Liver (tissue), 8 donors: ENCODE measurements at regions not wholly inside any gene's neighbourhood (a gene's known extent, or its start where the extent isn't known, plus 50 kb on each side); places are given as distances from the start of the nearest gene placed in this dataset.

Experiments used
- DNase-seq: peaks from one replicate; pipeline ENCODE4 v3.0.0-alpha.2; 2017; ENCODE audit warnings: low spot score
- H3K27ac ChIP-seq, 2 donors: one replicate each; pipeline ENCODE4 v1.7.0; 2013; ENCODE audit warnings: inconsistent platforms in 2 of 2, low read length in 2 of 2, control low read depth in 1 of 2, low read depth in 1 of 2, mild to moderate bottlenecking in 1 of 2
- H3K27me3 ChIP-seq, 4 donors: one replicate each; pipeline versions ENCODE4 v1.6.1 to v1.7.0; 2013; ENCODE audit warnings: low read length in 3 of 4, inconsistent platforms in 1 of 4, mild to moderate bottlenecking in 1 of 4, moderate library complexity in 1 of 4; ENCODE audit not compliant: control insufficient read depth in 4 of 4, insufficient read depth in 4 of 4
- H3K36me3 ChIP-seq, 4 donors: one replicate each; pipeline versions ENCODE4 v1.6.1 to v1.7.0; 2013; ENCODE audit warnings: low read length in 3 of 4, mild to moderate bottlenecking in 3 of 4, low read depth in 1 of 4, moderate library complexity in 1 of 4; ENCODE audit not compliant: control insufficient read depth in 4 of 4, insufficient read depth in 3 of 4
- H3K4me1 ChIP-seq, 4 donors: one replicate each; pipeline versions ENCODE4 v1.6.1 to v1.7.0; 2013; ENCODE audit warnings: low read length in 3 of 4, mild to moderate bottlenecking in 3 of 4, moderate library complexity in 1 of 4; ENCODE audit not compliant: control insufficient read depth in 4 of 4, insufficient read depth in 4 of 4
- H3K4me3 ChIP-seq, 3 donors: one replicate each; pipeline versions ENCODE4 v1.6.1 to v1.7.0; 2013; ENCODE audit warnings: low read length in 3 of 3, control low read depth in 1 of 3, low read depth in 1 of 3, mild to moderate bottlenecking in 1 of 3
- H3K9ac ChIP-seq, 2 donors: one replicate each; pipeline ENCODE4 v1.7.0; 2013; ENCODE audit warnings: low read length in 2 of 2, mild to moderate bottlenecking in 2 of 2, moderate library complexity in 2 of 2, control low read depth in 1 of 2, low read depth in 1 of 2
- H3K9me3 ChIP-seq, 4 donors: one replicate each; pipeline versions ENCODE4 v1.6.1 to v1.7.0; 2013; ENCODE audit warnings: low read length in 3 of 4; ENCODE audit not compliant: control insufficient read depth in 4 of 4
- ATF3 ChIP-seq: IDR thresholded peaks from 2 replicates; pipeline ENCODE4 v1.6.1; 2016; ENCODE audit warnings: antibody characterized with exemption
- CTCF ChIP-seq: fragments of 150-350 bp; IDR thresholded peaks from 2 replicates; pipeline ENCODE4 v1.5.1; 2017; ENCODE audit warnings: improper control_type of control experiment, low read depth, low read length; ENCODE audit not compliant: missing input control
- EGR1 ChIP-seq, 2 donors: IDR thresholded peaks; 2 replicates each; pipeline ENCODE4 v1.6.1; 2016 to 2018; ENCODE audit warnings: antibody characterized with exemption in 2 of 2, low read depth in 2 of 2
- FOXA1 ChIP-seq: IDR thresholded peaks from 2 replicates; pipeline ENCODE4 v1.6.1; 2016; ENCODE audit warnings: antibody characterized with exemption
- FOXA2 ChIP-seq: IDR thresholded peaks from 2 replicates; pipeline ENCODE4 v1.6.1; 2016; ENCODE audit warnings: antibody characterized with exemption
- GABPA ChIP-seq, 2 donors: IDR thresholded peaks in 1 of 2; conservative IDR thresholded peaks in 1 of 2; 2 replicates each; pipeline ENCODE4 v1.6.1; 2016; ENCODE audit warnings: antibody characterized with exemption in 2 of 2, mild to moderate bottlenecking in 1 of 2, moderate library complexity in 1 of 2
- HNF4A ChIP-seq, 2 donors: conservative IDR thresholded peaks; 2 replicates each; pipeline ENCODE4 v1.6.1; 2016; ENCODE audit warnings: antibody characterized with exemption in 2 of 2, mild to moderate bottlenecking in 2 of 2
- HNF4G ChIP-seq: IDR thresholded peaks from 2 replicates; pipeline ENCODE4 v1.6.1; 2016; ENCODE audit warnings: antibody characterized with exemption
- MAX ChIP-seq: IDR thresholded peaks from 2 replicates; pipeline ENCODE4 v1.6.1; 2016; ENCODE audit warnings: antibody characterized with exemption
- NR2F2 ChIP-seq: IDR thresholded peaks from 2 replicates; pipeline ENCODE4 v1.6.1; 2016; ENCODE audit warnings: antibody characterized with exemption
- RAD21 ChIP-seq, 2 donors: IDR thresholded peaks; 2 replicates each; pipeline ENCODE4 v1.6.1; 2016; ENCODE audit warnings: antibody characterized with exemption in 2 of 2, mild to moderate bottlenecking in 2 of 2
- REST ChIP-seq: IDR thresholded peaks from 2 replicates; pipeline ENCODE4 v1.6.1; 2016; ENCODE audit warnings: antibody characterized with exemption, mild to moderate bottlenecking
- RXRA ChIP-seq, 2 donors: IDR thresholded peaks; 2 replicates each; pipeline ENCODE4 v1.6.1; 2017 to 2018; ENCODE audit warnings: antibody characterized with exemption in 2 of 2, mild to moderate bottlenecking in 1 of 2
- SP1 ChIP-seq: IDR thresholded peaks from 2 replicates; pipeline ENCODE4 v1.6.1; 2018; ENCODE audit warnings: antibody characterized with exemption, mild to moderate bottlenecking
- TAF1 ChIP-seq: conservative IDR thresholded peaks from 2 replicates; pipeline ENCODE4 v1.6.1; 2016; ENCODE audit warnings: antibody characterized with exemption, mild to moderate bottlenecking
- YY1 ChIP-seq: IDR thresholded peaks from 2 replicates; pipeline ENCODE4 v1.6.1; 2016; ENCODE audit warnings: antibody characterized with exemption, mild to moderate bottlenecking
- ZBTB33 ChIP-seq: IDR thresholded peaks from 2 replicates; pipeline ENCODE4 v1.6.1; 2016; ENCODE audit warnings: antibody characterized with exemption
- WGBS: extraction: QIAGEN DNeasy Blood & Tissue Kit; methylation state at CpG from one replicate; pipeline ENCODE4 v1.1.7; 2013; 5-methylcytosine and 5-hydroxymethylcytosine counted together
- donor health status: healthy.
- donor health status: healthy.
- donor health status: healthy.
- donor health status: healthy.
- donor health status: healthy.

GRCh38 chr2:21567395-21567794, 443.6 kb downstream of the TDRD15 start:
- TF ChIP-seq SP1 = no peak
- TF ChIP-seq HNF4G = no peak
- TF ChIP-seq HNF4A (conservative IDR thresholded peaks at IDR 0.05) = no peak
- TF ChIP-seq YY1 = no peak
- TF ChIP-seq FOXA1 = no peak
- TF ChIP-seq ZBTB33 = no peak
- TF ChIP-seq EGR1 (IDR thresholded peaks at IDR 0.05; ENCODE audit: low read depth in 2 of 2) = no peak
- TF ChIP-seq ATF3 = no peak
- no peak for TF ChIP-seq GABPA (IDR thresholded peaks at IDR 0.05 in 1 of 2, conservative IDR thresholded peaks at IDR 0.05 in 1 of 2)
- no peak for TF ChIP-seq FOXA2
- TF ChIP-seq RAD21 (IDR thresholded peaks at IDR 0.05) = no peak
- Histone ChIP-seq H3K27me3 (peaks cover 0 to 2% (median 0%) of the 10 kb centered on the region in 4 donors), H3K4me3 (no peak overlapping the region), H3K36me3 (no peaks in the 10 kb centered on the region), H3K9ac (no peak overlapping the region), H3K9me3 (no peaks in the 10 kb centered on the region), H3K4me1 (no peaks in the 10 kb centered on the region), H3K27ac (no peak overlapping the region)
- no peak for DNase-seq
- 42% methylated on average over 5 of the region's 5 CpGs for WGBS

GRCh38 chr2:21571686-21572085, 447.9 kb downstream of the TDRD15 start:
- DNase-seq = no peak
- no peak overlapping the region for H3K4me3 ChIP-seq
- H3K27me3 ChIP-seq = peaks cover 0 to 2% (median 0%) of the 10 kb centered on the region in 4 donors
- no peak overlapping the region for H3K27ac ChIP-seq
- H3K4me1 ChIP-seq = no peaks in the 10 kb centered on the region
- no peak for TF ChIP-seq MAX
- TF ChIP-seq RXRA (IDR thresholded peaks at IDR 0.05) = no peak
- TF ChIP-seq REST = no peak
- TF ChIP-seq SP1 = no peak
- no peak overlapping the region for H3K9ac ChIP-seq
- H3K36me3 ChIP-seq = no peaks in the 10 kb centered on the region
- no peaks in the 10 kb centered on the region for H3K9me3 ChIP-seq

GRCh38 chr2:21580391-21580790, 456.6 kb downstream of the TDRD15 start:
- Histone ChIP-seq H3K9ac (no peak overlapping the region), H3K9me3 (no peaks in the 10 kb centered on the region), H3K36me3 (no peaks in the 10 kb centered on the region), H3K4me1 (no peaks in the 10 kb centered on the region), H3K4me3 (no peak overlapping the region), H3K27me3 (no peaks in the 10 kb centered on the region), H3K27ac (no peak overlapping the region)
- DNase-seq = no peak
- WGBS = 91% methylated on average over 1 of the region's 1 CpG
- TF ChIP-seq ZBTB33 (no peak), MAX (no peak), CTCF (no peak), HNF4A (conservative IDR thresholded peaks at IDR 0.05) (no peak), TAF1 (no peak), GABPA (IDR thresholded peaks at IDR 0.05 in 1 of 2, conservative IDR thresholded peaks at IDR 0.05 in 1 of 2) (no peak), ATF3 (no peak), HNF4G (no peak), NR2F2 (no peak), FOXA1 (no peak)
